Left lung (tissue), 4 donors: ENCODE measurements at regions not wholly inside any gene's neighbourhood (a gene's known extent, or its start where the extent isn't known, plus 50 kb on each side); places are given as distances from the start of the nearest gene placed in this dataset.
"Not testable (repeated sequence)": the region's sequence is repeated elsewhere in the genome, so short reads cannot be mapped to it uniquely, and the experiment has no call there.

Experiments
- ATAC-seq: fragments of 200-7000 bp; cut with Tn5 transposase; one replicate; pipeline ENCODE4 v1.9.1; 2020; ENCODE audit warnings: moderate library complexity
- DNase-seq, 4 donors: peaks; one replicate each; pipeline ENCODE4 v3.0.0-alpha.2; 2013 to 2020
- H3K27ac ChIP-seq, 2 donors: fragments of 200-600 bp; sonication (generic) in 1 of 2; one replicate each; pipeline versions ENCODE4 v1.5.0 to v1.8.0; 2020 to 2021
- H3K27me3 ChIP-seq, 2 donors: fragments of 200-600 bp; sonication (generic) in 1 of 2; one replicate each; pipeline versions ENCODE4 v1.5.0 to v1.8.0; 2020 to 2021
- H3K36me3 ChIP-seq, 2 donors: fragments of 200-600 bp; sonication (generic) in 1 of 2; one replicate each; pipeline versions ENCODE4 v1.5.0 to v1.8.0; 2020 to 2021
- H3K4me1 ChIP-seq, 2 donors: fragments of 200-600 bp; one replicate each; pipeline ENCODE4 v1.8.0; 2021
- H3K4me3 ChIP-seq, 2 donors: fragments of 200-600 bp; sonication (generic) in 1 of 2; one replicate each; pipeline versions ENCODE4 v1.5.0 to v1.8.0; 2020 to 2021; ENCODE audit warnings: mild to moderate bottlenecking in 1 of 2
- H3K9me3 ChIP-seq, 2 donors: fragments of 200-600 bp; sonication (generic) in 1 of 2; one replicate each; pipeline versions ENCODE4 v1.5.0 to v1.8.0; 2020 to 2021
- CTCF ChIP-seq, 2 donors: fragments of 200-600 bp; sonication (generic) in 1 of 2; IDR thresholded peaks; one replicate each; pipeline versions ENCODE4 v1.5.0 to v1.8.0; 2021; ENCODE audit warnings: antibody characterized with exemption in 2 of 2
- intact Hi-C, 2 donors: fragments of 100-400 bp; cut with DNase I; formaldehyde crosslinking; loops; one replicate each; pipeline versions ENCODE4 v1.11.2 to v1.14.2; 2022
- donor health status: DM: no; HTN: yes; CAD: no.
- donor health status: DM: no; HTN: no; CAD: no.

- intact Hi-C loops = no loop called here
Measured at GRCh38 chr9:82880336-82881050, 182.4 kb downstream of the RASEF start.

GRCh38 chr9:82882138-82882537, 180.8 kb downstream of the RASEF start:
- no peaks in the 10 kb centered on the region for H3K9me3 ChIP-seq
- no peak for ATAC-seq
- TF ChIP-seq CTCF (IDR thresholded peaks at IDR 0.05) = no peak
- H3K4me3 ChIP-seq = no peak overlapping the region
- no peaks in the 10 kb centered on the region for H3K4me1 ChIP-seq
- no peak overlapping the region for H3K27ac ChIP-seq
- intact Hi-C loops = no loop called here
- H3K36me3 ChIP-seq = no peaks in the 10 kb centered on the region
- DNase-seq = no peak
- H3K27me3 ChIP-seq = no peaks in the 10 kb centered on the region

More at GRCh38 chr9:82880336-82881050, 182.4 kb downstream of the RASEF start:
- Histone ChIP-seq H3K4me3 (no peak overlapping the region), H3K9me3 (no peaks in the 10 kb centered on the region), H3K36me3 (no peaks in the 10 kb centered on the region), H3K27me3 (no peaks in the 10 kb centered on the region), H3K4me1 (no peaks in the 10 kb centered on the region), H3K27ac (no peak overlapping the region)
- TF ChIP-seq CTCF (IDR thresholded peaks at IDR 0.05) = no peak
- no peak for DNase-seq
- ATAC-seq = no peak

GRCh38 chr9:82882748-82883147, 180.2 kb downstream of the RASEF start:
- TF ChIP-seq CTCF (IDR thresholded peaks at IDR 0.05) = no peak
- Histone ChIP-seq H3K4me3 (no peak overlapping the region), H3K9me3 (no peaks in the 10 kb centered on the region), H3K36me3 (no peaks in the 10 kb centered on the region), H3K4me1 (no peaks in the 10 kb centered on the region), H3K27ac (no peak overlapping the region), H3K27me3 (no peaks in the 10 kb centered on the region)
- no peak for DNase-seq
- ATAC-seq = no peak
- intact Hi-C loops = no loop called here

- no peak for TF ChIP-seq CTCF (IDR thresholded peaks at IDR 0.05)
- Histone ChIP-seq H3K4me1 (no peaks in the 10 kb centered on the region), H3K36me3 (no peaks in the 10 kb centered on the region), H3K9me3 (no peaks in the 10 kb centered on the region), H3K27ac (no peak overlapping the region), H3K4me3 (no peak overlapping the region), H3K27me3 (no peaks in the 10 kb centered on the region)
- intact Hi-C loops = no loop called here
- DNase-seq (no peak), ATAC-seq (no peak)
Measured at GRCh38 chr9:82883436-82883835, 179.5 kb downstream of the RASEF start.

- H3K27me3 ChIP-seq, H3K4me3 ChIP-seq, H3K9me3 ChIP-seq, H3K4me1 ChIP-seq, H3K27ac ChIP-seq, intact Hi-C loops, ATAC-seq, DNase-seq, H3K36me3 ChIP-seq: not testable (repeated sequence)
Measured at GRCh38 chr9:82883974-82884373, 179.0 kb downstream of the RASEF start.

GRCh38 chr9:82890401-82890800, 172.5 kb downstream of the RASEF start:
- H3K9me3 ChIP-seq = no peaks in the 10 kb centered on the region
- no peaks in the 10 kb centered on the region for H3K36me3 ChIP-seq
- ATAC-seq = no peak
- DNase-seq = no peak
- H3K4me3 ChIP-seq = no peak overlapping the region
- H3K27ac ChIP-seq = no peak overlapping the region
- TF ChIP-seq CTCF (IDR thresholded peaks at IDR 0.05) = no peak
- no peaks in the 10 kb centered on the region for H3K4me1 ChIP-seq
- intact Hi-C loops = no loop called here
- H3K27me3 ChIP-seq = no peaks in the 10 kb centered on the region
